ENCODE measurements at regions not wholly inside any gene's neighbourhood (a gene's known extent, or its start where the extent isn't known, plus 50 kb on each side); places are given as distances from the start of the nearest gene placed in this dataset.

- TF ChIP-seq POLR2A (IDR thresholded peaks at IDR 0.05; ENCODE audit: low read length) (no peak), E2F6 (IDR thresholded peaks at IDR 0.05; ENCODE audit: borderline replicate concordance, low read depth) (no peak), CBX2 (IDR thresholded peaks at IDR 0.05; ENCODE audit: borderline replicate concordance, low read depth) (no peak), CTCF (IDR thresholded peaks at IDR 0.05) (no peak), EP300 (IDR thresholded peaks at IDR 0.05) (no peak), SMC3 (IDR thresholded peaks at IDR 0.05) (no peak), HOXB13 (CRISPR knock-in tag; IDR thresholded peaks at IDR 0.05; ENCODE audit: low read depth) (no peak), BCL3 (IDR thresholded peaks at IDR 0.05) (no peak), USF2 (IDR thresholded peaks at IDR 0.05) (no peak), BHLHE40 (IDR thresholded peaks at IDR 0.05; ENCODE audit: low read depth, low read length) (no peak)
These were observed 375.5 kb downstream of the NAF1 start for GRCh38 chr4:162791226-162791625.
